Heart left ventricle (tissue), 16 donors: ENCODE measurements at regions not wholly inside any gene's neighbourhood (a gene's known extent, or its start where the extent isn't known, plus 50 kb on each side); places are given as distances from the start of the nearest gene placed in this dataset.

Experiments used
- ATAC-seq, 4 donors: fragments of 200-7000 bp; cut with Tn5 transposase; one replicate each; pipeline ENCODE4 v1.9.1; 2020 to 2022; ENCODE audit warnings: moderate library complexity in 4 of 4, mild to moderate bottlenecking in 3 of 4, moderate number of reproducible peaks in 1 of 4
- DNase-seq, 5 donors: peaks; one replicate each; pipeline ENCODE4 v3.0.0-alpha.2; 2020
- H3K27ac ChIP-seq, 12 donors: fragments of 200-600 bp; sonication (generic) in 4 of 12; one replicate each; pipeline versions ENCODE4 v1.5.0 to v1.8.0; 2016 to 2022; ENCODE audit warnings: mild to moderate bottlenecking in 2 of 12
- H3K27me3 ChIP-seq, 9 donors: fragments of 200-600 bp; sonication (generic) in 2 of 9; one replicate each; pipeline versions ENCODE4 v1.5.1 to v1.8.0; 2016 to 2022; ENCODE audit warnings: mild to moderate bottlenecking in 3 of 9
- H3K36me3 ChIP-seq, 9 donors: fragments of 200-600 bp; sonication (generic) in 2 of 9; one replicate each; pipeline versions ENCODE4 v1.5.0 to v1.8.0; 2018 to 2022; ENCODE audit warnings: mild to moderate bottlenecking in 2 of 9
- H3K4me1 ChIP-seq, 12 donors: fragments of 200-600 bp; sonication (generic) in 4 of 12; one replicate each; pipeline versions ENCODE4 v1.5.0 to v1.8.0; 2016 to 2022; ENCODE audit warnings: mild to moderate bottlenecking in 3 of 12
- H3K4me3 ChIP-seq, 12 donors: fragments of 200-600 bp; sonication (generic) in 4 of 12; one replicate each; pipeline versions ENCODE4 v1.5.0 to v1.8.0; 2017 to 2022; ENCODE audit warnings: mild to moderate bottlenecking in 9 of 12, moderate library complexity in 4 of 12
- H3K9me3 ChIP-seq, 12 donors: fragments of 200-600 bp; sonication (generic) in 4 of 12; one replicate each; pipeline versions ENCODE4 v1.5.0 to v1.8.0; 2016 to 2022; ENCODE audit warnings: mild to moderate bottlenecking in 1 of 12
- POLR2A ChIP-seq, 2 donors: fragments of 450-650 bp; IDR thresholded peaks; one replicate each; pipeline ENCODE4 v1.6.1; 2017; ENCODE audit warnings: antibody characterized with exemption in 2 of 2, mild to moderate bottlenecking in 2 of 2, moderate library complexity in 2 of 2
- WGBS, 4 donors: extraction: QIAGEN DNeasy Blood & Tissue Kit in 2 of 4; methylation state at CpG; one replicate each; pipeline versions ENCODE4 v1.1.5 to v1.1.7; 2013 to 2018; 5-methylcytosine and 5-hydroxymethylcytosine counted together
- intact Hi-C, 10 donors: fragments of 100-400 bp; cut with DNase I; formaldehyde crosslinking; loops; one replicate each; pipeline versions ENCODE4 v1.11.1 to v1.14.2; 2022
- TF ChIP-seq, protein P1 (sequence below), 12 donors: fragments of 200-600 bp; sonication (generic) in 4 of 12; IDR thresholded peaks; one replicate each; pipeline versions ENCODE4 v1.5.0 to v1.8.0; 2018 to 2022; ENCODE audit warnings: antibody characterized with exemption in 12 of 12, mild to moderate bottlenecking in 5 of 12
- donor health status: ischemic (EF 13 %, LVEDD 7.1; RV severe dilation, severe dysfunction).
- donor health status: healthy with polysubstance abuse.
- donor health status: DM: no; HTN: yes; CAD: no.
- donor health status: DM: no; HTN: no; CAD: no.
- donor health status: ischemic (EF 25% LVEDD 6.9; RV normal size, moderate dysfunction).
- donor health status: ischemic (EF 25% LVEDD 5.7; RV mildly dilated, moderate dysfunction).
- donor health status: healthy.
- donor health status: DM: yes; HTN: yes; CAD: no.
- donor health status: ischemic (EF 35%, LVEDD 5.7; RV mildly dilated, moderate dysfunction).
- donor health status: nonischemic (EF 11% LVEDD 7.7; RV severe dilation, severe dysfunction).
- donor health status: DM: yes; HTN: yes; CAD: no.
- donor health status: PGD.
- donor health status: ischemic (EF 29% LVEDD 5.4; RV normal size, mild dysfunction).
- donor health status: nonischemic (EF 23%, LVEDD 6.1; RV moderate dilation, normal function).

DNA sequence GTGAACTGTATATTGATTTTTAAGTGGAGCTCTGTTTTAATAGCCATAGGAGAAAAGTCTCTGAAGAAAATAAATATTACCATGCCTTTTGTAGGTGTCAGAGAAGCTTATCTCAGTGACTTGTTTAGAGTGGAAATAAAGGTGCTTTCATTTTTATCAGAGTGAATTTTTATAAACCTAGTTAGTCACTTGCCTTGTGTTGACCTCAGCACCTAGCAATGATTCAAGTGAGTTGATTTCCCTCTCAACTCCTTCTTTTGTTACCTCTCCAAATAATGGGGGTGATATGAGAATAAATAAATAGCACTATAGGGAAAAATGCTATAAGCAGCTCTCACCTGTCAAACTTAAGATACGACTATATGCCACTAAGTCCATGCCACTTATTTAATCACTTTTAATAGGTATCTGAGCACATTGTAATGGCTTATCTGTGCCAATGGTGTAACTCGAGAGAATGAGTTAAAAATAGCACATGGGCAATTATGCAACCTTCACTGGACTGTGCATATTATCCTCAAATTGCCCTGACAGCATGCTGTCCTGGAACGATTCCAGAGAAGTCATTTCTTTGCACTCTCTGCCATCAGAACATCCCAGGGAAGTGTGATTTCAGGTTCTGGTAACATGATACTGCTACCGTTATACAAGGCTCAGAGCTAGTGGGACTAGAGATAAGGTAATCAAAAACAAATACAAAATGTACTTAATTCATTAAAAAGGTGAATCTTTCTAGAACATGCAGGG, 290.8 kb downstream of the CCDC85A start:
- Histone ChIP-seq H3K27ac (peak overlapping the region in 3 of 12 donors; percentile 6 to 55 (median 10)), H3K27me3 (no peaks in the 10 kb centered on the region), H3K4me1 (peaks cover 0 to 19% (median 0%) of the 10 kb centered on the region in 12 donors), H3K9me3 (no peaks in the 10 kb centered on the region), H3K36me3 (no peaks in the 10 kb centered on the region), H3K4me3 (no peak overlapping the region)
- intact Hi-C loops: loop anchor here in 1 of 10 donors (10.0 kb wide), 1 partner anchor 280 kb away; no protein-coding TSS in a partner anchor
- TF ChIP-seq, protein P1, sequence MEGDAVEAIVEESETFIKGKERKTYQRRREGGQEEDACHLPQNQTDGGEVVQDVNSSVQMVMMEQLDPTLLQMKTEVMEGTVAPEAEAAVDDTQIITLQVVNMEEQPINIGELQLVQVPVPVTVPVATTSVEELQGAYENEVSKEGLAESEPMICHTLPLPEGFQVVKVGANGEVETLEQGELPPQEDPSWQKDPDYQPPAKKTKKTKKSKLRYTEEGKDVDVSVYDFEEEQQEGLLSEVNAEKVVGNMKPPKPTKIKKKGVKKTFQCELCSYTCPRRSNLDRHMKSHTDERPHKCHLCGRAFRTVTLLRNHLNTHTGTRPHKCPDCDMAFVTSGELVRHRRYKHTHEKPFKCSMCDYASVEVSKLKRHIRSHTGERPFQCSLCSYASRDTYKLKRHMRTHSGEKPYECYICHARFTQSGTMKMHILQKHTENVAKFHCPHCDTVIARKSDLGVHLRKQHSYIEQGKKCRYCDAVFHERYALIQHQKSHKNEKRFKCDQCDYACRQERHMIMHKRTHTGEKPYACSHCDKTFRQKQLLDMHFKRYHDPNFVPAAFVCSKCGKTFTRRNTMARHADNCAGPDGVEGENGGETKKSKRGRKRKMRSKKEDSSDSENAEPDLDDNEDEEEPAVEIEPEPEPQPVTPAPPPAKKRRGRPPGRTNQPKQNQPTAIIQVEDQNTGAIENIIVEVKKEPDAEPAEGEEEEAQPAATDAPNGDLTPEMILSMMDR (IDR thresholded peaks at IDR 0.05): no peak
- no peak for TF ChIP-seq POLR2A (IDR thresholded peaks at IDR 0.05)
- ATAC-seq: peak; percentile 88 to 95 (median 93)
- 18 to 21% (median 19%) methylated on average over 4 of the region's 4 CpGs for WGBS, 4 donors
- peak in 1 of 5 donors; percentile 19 for DNase-seq

DNA sequence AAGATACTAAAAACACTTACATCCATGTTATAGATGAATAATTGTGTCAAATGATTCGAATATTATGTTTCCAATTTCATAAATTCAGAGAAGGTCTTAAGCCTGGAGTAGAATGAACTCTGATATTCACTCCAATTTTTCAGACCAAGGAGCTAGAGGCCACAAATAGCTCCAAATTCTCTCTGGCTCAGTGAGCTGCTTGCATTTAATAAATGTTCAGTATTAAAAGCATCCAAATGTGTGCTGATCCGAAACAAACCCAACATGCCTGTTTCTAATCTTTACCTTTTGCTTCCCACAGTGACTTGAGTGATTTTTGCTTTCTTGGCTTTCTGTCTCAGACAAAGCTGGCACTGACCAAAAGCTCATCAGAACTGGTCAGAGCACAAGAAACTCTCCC, 291.4 kb downstream of the CCDC85A start:
- no peaks in the 10 kb centered on the region for H3K9me3 ChIP-seq
- WGBS, 4 donors: 71 to 87% (median 75%) methylated on average over 2 of the region's 2 CpGs
- TF ChIP-seq, protein P1 (IDR thresholded peaks at IDR 0.05): no peak
- no peak for TF ChIP-seq POLR2A (IDR thresholded peaks at IDR 0.05)
- peak overlapping the region in 2 of 12 donors; percentile 6 to 55 for H3K27ac ChIP-seq
- no peaks in the 10 kb centered on the region for H3K27me3 ChIP-seq
- H3K4me3 ChIP-seq: no peak overlapping the region
- H3K36me3 ChIP-seq: no peaks in the 10 kb centered on the region
- intact Hi-C loops: loop anchor here in 1 of 10 donors (10.0 kb wide), 1 partner anchor 280 kb away; no protein-coding TSS in a partner anchor
- H3K4me1 ChIP-seq: peaks cover 0 to 19% (median 0%) of the 10 kb centered on the region in 12 donors
- no peak for DNase-seq
- no peak for ATAC-seq

DNA sequence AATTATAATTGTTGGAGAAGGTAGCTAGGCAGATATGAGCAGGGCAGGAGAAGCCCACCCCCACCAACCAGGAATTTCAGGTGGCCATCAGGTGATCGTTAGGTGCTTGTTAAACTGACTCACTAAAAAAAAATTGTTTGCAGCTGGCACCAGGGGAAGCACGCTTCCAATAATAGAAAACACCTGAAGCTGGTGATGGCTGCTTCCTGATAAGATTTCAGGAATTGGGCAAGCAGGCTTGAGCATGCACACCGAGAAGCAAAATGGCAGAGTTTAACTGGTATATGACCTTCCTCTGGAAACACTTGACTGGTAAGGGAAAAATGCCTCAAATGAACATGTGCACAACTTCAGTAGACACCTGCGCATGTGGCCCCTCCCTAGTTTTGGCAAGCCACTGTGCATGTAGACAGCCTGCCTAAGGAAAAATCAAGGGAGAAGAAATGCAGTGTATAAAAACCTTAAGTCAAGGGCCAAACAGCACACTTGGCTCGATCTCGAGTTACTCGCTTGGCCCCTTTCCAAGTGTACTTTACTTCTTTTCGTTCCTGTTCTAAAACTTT, 292.8 kb downstream of the CCDC85A start:
- no peaks in the 10 kb centered on the region for H3K9me3 ChIP-seq
- ATAC-seq (no peak), DNase-seq (no peak)
- peaks cover 0 to 19% (median 0%) of the 10 kb centered on the region in 12 donors for H3K4me1 ChIP-seq
- no peaks in the 10 kb centered on the region for H3K27me3 ChIP-seq
- TF ChIP-seq POLR2A (IDR thresholded peaks at IDR 0.05): no peak
- no peak overlapping the region for H3K4me3 ChIP-seq
- no peaks in the 10 kb centered on the region for H3K36me3 ChIP-seq
- H3K27ac ChIP-seq: no peak overlapping the region
- intact Hi-C loops: loop anchor here in 1 of 10 donors (10.0 kb wide), 1 partner anchor 278 kb away; no protein-coding TSS in a partner anchor
- WGBS, 4 donors: 55 to 65% (median 62%) methylated on average over 8 of the region's 8 CpGs

DNA sequence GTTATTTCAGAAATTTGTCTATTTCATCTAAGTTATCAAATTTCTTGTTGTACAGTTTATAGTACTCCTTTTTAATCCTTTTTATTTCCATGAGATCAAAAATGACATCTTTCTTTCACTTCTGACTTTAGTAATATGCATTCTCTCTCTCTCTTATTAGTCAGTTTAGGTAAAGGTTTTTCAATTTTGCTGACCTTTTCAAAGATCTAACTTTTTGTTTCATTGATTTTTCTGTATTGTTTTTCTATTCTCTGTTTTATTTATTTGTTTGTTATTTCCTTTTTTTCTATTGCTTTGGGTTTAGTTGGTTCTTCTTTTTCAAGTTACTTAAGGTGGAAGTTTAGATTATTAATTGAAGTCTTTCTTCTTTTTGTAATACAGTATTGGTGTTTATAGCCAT, 294.2 kb downstream of the CCDC85A start:
- Histone ChIP-seq H3K4me3 (no peak overlapping the region), H3K9me3 (no peaks in the 10 kb centered on the region), H3K4me1 (peaks cover 0 to 19% (median 0%) of the 10 kb centered on the region in 12 donors), H3K27me3 (no peaks in the 10 kb centered on the region), H3K27ac (no peak overlapping the region), H3K36me3 (no peaks in the 10 kb centered on the region)
- DNase-seq (no peak), ATAC-seq (no peak)
- TF ChIP-seq POLR2A (IDR thresholded peaks at IDR 0.05): no peak
- TF ChIP-seq, protein P1 (IDR thresholded peaks at IDR 0.05): no peak
- intact Hi-C loops: loop anchor here in 1 of 10 donors (10.0 kb wide), 1 partner anchor 277 kb away; no protein-coding TSS in a partner anchor
